ENCODE measurements at regions not wholly inside any gene's neighbourhood (a gene's known extent, or its start where the extent isn't known, plus 50 kb on each side); places are given as distances from the start of the nearest gene placed in this dataset.
"Not testable (repeated sequence)": the region's sequence is repeated elsewhere in the genome, so short reads cannot be mapped to it uniquely, and the experiment has no call there.

- DNase-seq (ENCODE audit: extremely low read depth in 1 of 2, low read depth in 1 of 2), result no peak
Observed at GRCh38 chr2:65974067-65974723, 460.7 kb upstream of the MEIS1 start.

DNA sequence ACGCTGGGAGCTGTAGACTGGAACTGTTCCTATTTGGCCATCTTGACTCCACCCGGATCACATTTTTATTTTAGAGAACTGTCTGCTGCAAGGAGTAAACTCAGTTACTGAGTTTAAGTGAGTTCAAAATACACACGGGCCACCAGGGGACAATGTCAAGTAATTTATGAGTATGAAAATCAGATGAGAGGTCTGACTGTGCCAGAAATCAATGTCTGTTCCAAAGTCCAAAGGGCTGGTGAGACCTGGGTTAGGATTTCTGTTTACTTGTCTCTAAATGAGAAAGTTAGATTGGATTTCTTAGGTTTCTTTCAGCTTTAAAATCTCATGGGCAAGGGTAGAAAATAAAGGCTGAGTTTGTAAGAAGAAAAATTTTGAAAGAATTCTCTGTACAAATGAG, 465.8 kb upstream of the MEIS1 start:
- no peak for DNase-seq (ENCODE audit: extremely low read depth in 1 of 2, low read depth in 1 of 2)

DNA sequence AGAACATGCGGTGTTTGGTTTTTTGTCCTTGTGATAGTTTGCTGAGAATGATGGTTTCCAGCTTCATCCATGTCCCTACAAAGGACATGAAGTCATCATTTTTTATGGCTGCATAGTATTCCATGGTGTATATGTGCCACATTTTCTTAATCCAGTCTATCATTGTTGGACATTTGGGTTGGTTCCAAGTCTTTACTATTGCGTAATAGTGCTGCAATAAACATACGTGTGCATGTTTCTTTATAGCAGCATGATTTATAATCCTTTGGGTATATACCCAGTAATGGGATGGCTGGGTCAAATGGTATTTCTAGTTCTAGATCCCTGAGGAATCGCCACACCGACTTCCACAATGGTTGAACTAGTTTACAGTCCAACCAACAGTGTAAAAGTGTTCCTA, 471.6 kb upstream of the MEIS1 start:
- DNase-seq (ENCODE audit: extremely low read depth in 1 of 2, low read depth in 1 of 2), result not testable (repeated sequence)

DNA sequence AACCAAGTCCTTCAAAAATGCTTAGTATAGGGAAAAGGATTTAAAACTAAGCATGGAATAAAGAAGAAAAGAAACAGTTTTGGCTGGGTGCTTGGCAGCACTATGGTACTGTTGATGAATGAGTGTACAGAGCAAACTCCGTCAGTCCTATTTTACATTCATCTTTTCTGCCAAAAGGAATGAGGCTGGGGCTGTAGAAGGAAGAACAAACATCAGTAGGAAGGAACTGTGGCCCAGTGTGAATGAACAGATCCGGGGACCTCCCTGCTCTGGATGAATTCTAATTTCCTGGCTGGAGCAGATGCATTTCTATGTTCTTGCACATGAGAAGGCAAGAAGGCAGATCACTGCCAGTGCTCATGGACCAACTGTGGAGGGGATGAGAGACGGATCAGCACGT, 474.0 kb upstream of the MEIS1 start:
- DNase-seq (ENCODE audit: extremely low read depth in 1 of 2, low read depth in 1 of 2), result no peak

DNA sequence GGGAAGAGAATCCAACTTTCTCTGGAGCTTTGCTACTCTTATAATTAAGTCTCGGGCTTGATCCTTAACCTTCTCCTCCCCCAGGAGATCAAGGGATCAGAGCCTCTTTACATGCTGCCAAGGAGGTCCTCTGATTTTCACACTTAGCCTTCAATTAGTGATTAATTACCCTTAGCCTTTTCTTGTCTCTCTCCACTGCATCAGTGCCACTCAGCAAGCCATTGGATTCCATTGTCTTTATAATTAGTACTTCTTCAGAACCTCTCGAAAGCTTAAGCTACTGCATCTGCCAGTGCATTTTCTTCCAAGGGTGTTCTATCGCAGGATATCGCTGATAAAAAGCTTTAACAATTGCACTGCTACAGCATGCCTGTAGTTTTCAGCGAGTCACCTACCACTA, 477.0 kb upstream of the MEIS1 start:
- DNase-seq (ENCODE audit: extremely low read depth in 1 of 2, low read depth in 1 of 2), result no peak

- DNase-seq (ENCODE audit: extremely low read depth in 1 of 2, low read depth in 1 of 2), result no peak
Observed at GRCh38 chr2:65957454-65957853, 477.5 kb upstream of the MEIS1 start.

DNA sequence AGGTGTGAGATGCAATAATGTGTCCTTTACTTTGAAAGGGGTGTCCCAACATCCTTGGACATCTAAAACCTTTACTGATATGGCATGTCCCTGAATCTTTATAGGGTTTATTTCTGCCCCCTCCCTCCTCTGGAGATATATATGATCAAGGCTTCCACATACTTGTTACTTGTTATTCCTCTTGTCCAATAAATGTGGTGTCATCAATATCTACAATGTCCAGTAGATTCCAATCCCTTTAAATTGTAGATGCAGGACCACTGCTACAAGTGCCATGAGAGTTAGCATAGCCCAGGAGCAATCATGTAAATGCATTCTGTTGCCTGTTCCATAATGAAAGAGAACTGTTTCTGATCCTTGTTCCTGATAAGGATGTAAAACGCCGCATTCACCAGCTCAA, 479.7 kb upstream of the MEIS1 start:
- DNase-seq (ENCODE audit: extremely low read depth in 1 of 2, low read depth in 1 of 2), result no peak

- no peak for DNase-seq (ENCODE audit: extremely low read depth in 1 of 2, low read depth in 1 of 2)
Observed at GRCh38 chr2:65952966-65953761, 481.8 kb upstream of the MEIS1 start.

DNA sequence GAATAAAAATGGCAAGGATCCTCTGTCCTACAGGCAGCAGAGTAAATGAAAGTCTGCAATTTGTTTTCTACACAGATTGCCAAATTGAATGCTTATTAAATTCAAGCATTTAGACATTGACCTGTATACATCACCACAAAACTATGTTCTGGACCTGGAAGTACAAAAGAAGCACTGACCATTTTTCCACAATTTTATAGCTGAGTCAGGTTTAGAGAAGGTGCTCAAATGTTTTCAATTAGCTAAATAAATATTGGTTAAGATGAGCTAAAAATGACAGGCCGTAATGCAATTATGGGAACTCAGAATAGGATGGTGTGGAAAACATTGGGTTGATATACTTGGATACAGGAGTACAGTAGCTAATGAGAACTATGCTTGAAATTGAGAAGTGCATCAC, 490.7 kb upstream of the MEIS1 start:
- DNase-seq (ENCODE audit: extremely low read depth in 1 of 2, low read depth in 1 of 2), result no peak

DNA sequence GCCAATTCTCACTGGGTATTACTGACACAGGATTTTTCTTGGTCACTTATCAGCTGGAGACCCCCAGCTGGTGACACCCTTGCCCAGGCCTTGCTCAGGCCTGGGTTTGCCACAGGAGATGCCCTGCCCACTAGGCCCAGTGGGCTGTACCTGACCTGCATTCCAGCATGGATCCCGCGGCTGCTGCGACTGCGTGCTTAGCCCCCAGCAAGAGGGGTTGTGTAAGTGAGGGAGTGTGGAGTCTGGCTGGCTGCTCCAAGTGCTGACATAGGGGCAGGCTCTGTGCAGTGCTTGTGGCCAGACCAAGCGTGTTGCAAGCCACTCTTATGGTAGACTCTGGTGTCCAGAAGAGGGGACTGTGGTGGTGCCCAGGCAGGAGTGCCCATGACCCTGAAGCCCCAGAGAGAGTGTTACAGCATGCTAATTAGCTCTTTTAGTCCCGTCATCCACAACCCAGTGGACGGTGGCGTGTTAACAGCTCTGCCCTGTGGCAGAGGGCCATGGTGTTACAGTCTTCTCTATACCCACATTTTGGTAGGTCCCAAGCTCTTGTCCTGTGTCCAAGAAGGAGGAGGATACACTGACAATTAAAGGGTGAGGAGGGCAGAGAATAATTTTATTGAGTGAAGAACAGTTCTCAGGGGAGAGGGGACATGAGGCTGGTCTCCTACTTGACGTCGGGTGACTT, 491.7 kb upstream of the MEIS1 start:
- no peak for DNase-seq (ENCODE audit: extremely low read depth in 1 of 2, low read depth in 1 of 2)

- no peak for DNase-seq (ENCODE audit: extremely low read depth in 1 of 2, low read depth in 1 of 2)
Observed at GRCh38 chr2:65940856-65941255, 494.1 kb upstream of the MEIS1 start.

- DNase-seq (ENCODE audit: extremely low read depth in 1 of 2, low read depth in 1 of 2), result no peak
Observed at GRCh38 chr2:65939687-65940086, 495.2 kb upstream of the MEIS1 start.

DNA sequence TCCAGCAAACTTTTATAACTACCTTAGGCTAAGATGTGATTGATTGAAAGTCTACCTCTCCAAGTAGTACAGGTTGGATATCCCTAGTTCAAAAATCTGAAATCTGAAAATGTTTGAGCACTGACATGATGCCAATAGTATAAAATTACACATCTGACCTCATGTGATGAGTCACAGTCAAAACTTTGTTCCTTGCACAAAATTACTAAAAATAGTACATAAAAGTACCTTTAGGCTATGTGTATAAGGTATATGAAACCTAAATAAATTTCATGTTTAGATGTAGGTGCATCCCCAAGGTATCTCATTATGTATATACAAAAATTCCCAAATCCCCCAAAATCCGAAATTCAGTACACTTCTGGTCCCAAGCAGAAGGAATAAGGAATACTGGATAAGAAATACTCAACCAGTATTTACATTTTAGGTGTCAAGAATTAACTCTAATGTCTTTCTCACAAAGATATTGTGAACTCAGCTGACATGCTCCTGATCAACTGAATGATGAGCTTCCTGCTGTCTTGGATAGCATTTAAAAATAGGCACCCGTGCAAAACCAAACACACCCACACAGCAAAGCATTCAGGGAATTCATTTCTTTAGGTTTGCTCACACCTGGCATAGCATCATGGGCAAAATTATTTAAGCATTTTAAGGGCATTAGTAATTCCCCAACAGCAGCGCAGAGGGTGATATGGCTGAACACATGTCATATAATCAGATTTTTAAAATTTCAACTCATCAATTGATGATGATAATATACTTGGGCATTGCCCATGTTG, 497.4 kb upstream of the MEIS1 start:
- no peak for DNase-seq (ENCODE audit: extremely low read depth in 1 of 2, low read depth in 1 of 2)

- no peak for DNase-seq (ENCODE audit: extremely low read depth in 1 of 2, low read depth in 1 of 2)
Observed at GRCh38 chr2:65934992-65935629, 499.8 kb upstream of the MEIS1 start.

GRCh38 chr2:65932571-65932970, 500.2 kb upstream of the SPRED2 start:
- DNase-seq (ENCODE audit: extremely low read depth in 1 of 2, low read depth in 1 of 2), result no peak

- DNase-seq (ENCODE audit: extremely low read depth in 1 of 2, low read depth in 1 of 2), result no peak
Observed at GRCh38 chr2:65931056-65931455, 498.7 kb upstream of the SPRED2 start.

DNA sequence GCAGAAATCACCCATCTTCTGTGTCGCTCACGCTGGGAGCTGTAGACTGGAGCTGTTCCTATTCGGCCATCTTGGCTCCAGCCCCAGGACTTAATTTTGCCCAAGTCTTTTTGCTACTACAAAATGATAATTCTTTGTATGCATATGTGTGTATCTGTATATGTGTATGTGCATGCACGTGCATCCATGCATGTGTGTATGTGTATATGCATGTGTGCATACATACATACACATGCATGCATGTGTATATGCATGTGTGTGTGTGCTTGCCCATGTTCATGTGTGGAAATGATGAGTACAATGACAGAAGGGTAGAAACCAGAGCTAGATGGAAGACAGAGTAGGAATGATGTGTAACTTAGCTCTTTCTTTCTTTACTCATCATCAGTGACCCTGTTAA, 497.9 kb upstream of the SPRED2 start:
- no peak for DNase-seq (ENCODE audit: extremely low read depth in 1 of 2, low read depth in 1 of 2)

- DNase-seq (ENCODE audit: extremely low read depth in 1 of 2, low read depth in 1 of 2), result not testable (repeated sequence)
Observed at GRCh38 chr2:65929664-65930063, 497.3 kb upstream of the SPRED2 start.

DNA sequence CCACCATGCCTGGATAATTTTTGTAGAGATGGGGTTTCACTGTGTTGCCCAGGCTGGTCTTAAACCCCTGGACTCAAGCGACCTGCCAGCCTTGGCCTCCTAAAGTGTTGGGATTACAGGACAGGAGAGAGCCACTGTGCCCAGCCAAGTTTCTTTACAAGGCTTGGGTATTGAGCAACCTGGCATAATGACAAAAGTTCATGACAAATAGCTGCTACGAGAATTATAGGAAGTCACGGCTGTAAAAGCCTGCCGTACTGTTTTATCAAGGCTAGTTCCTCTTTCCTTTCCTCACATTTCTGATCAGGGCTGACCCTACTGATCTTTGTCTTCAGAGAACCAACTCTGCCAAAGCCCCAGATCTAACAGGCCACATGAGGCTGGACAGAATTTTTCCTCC, 490.4 kb upstream of the SPRED2 start:
- DNase-seq (ENCODE audit: extremely low read depth in 1 of 2, low read depth in 1 of 2), result no peak

DNA sequence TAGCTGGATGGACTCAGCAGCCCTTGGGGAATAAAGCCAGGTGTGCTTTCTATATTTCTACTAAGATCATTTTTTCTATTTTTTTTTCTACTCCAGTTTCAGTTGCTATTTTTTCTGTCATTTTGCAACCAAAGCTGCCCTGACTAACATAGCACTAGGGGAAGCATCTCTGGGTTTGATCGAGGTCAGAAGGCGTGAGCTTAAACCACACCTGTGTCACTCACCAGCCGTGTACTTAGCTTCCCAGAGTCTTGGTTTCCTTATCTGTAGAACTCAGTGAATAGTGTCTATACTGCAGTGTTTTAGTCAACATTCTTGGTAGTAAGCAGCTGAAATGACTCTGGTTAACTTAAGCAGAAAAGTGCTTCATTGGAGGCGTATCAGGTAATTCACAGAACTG, 489.6 kb upstream of the SPRED2 start:
- DNase-seq (ENCODE audit: extremely low read depth in 1 of 2, low read depth in 1 of 2), result no peak

GRCh38 chr2:65921116-65921515, 488.7 kb upstream of the SPRED2 start:
- no peak for DNase-seq (ENCODE audit: extremely low read depth in 1 of 2, low read depth in 1 of 2)
